ENCODE measurements at regions not wholly inside any gene's neighbourhood (a gene's known extent, or its start where the extent isn't known, plus 50 kb on each side); places are given as distances from the start of the nearest gene placed in this dataset.
A peak's percentile ranks its signal among the peaks of the same experiment; 100 is the strongest.

- DNase-seq (ENCODE audit: extremely low read depth, low read depth) = no peak
- no peak for TF ChIP-seq CTCF (IDR thresholded peaks at IDR 0.05; ENCODE audit: low read depth, low read length)
These were observed 155.9 kb downstream of the CCDC34 start for GRCh38 chr11:27207025-27207650.

GRCh38 chr11:27205779-27206570 is 157.0 kb downstream of the CCDC34 start:
- no peak for DNase-seq (ENCODE audit: extremely low read depth, low read depth)
- no peak for TF ChIP-seq CTCF (IDR thresholded peaks at IDR 0.05; ENCODE audit: low read depth, low read length)

GRCh38 chr11:27205250-27205649 is 157.8 kb downstream of the CCDC34 start:
- TF ChIP-seq CTCF (IDR thresholded peaks at IDR 0.05; ENCODE audit: low read depth, low read length) = no peak
- DNase-seq (ENCODE audit: extremely low read depth, low read depth) = no peak

- no peak for DNase-seq (ENCODE audit: extremely low read depth, low read depth)
- peak; percentile 23 for TF ChIP-seq CTCF (IDR thresholded peaks at IDR 0.05; ENCODE audit: low read depth, low read length)
These were observed 158.5 kb downstream of the CCDC34 start for GRCh38 chr11:27204529-27204928.

- no peak for DNase-seq (ENCODE audit: extremely low read depth, low read depth)
- TF ChIP-seq CTCF (IDR thresholded peaks at IDR 0.05; ENCODE audit: low read depth, low read length) = no peak
These were observed 159.9 kb downstream of the CCDC34 start for GRCh38 chr11:27203077-27203647.

- no peak for DNase-seq (ENCODE audit: extremely low read depth, low read depth)
- no peak for TF ChIP-seq CTCF (IDR thresholded peaks at IDR 0.05; ENCODE audit: low read depth, low read length)
These were observed 161.1 kb downstream of the BBOX1 start for GRCh38 chr11:27201454-27202302.
